ENCODE measurements at regions not wholly inside any gene's neighbourhood (a gene's known extent, or its start where the extent isn't known, plus 50 kb on each side); places are given as distances from the start of the nearest gene placed in this dataset.

DNA sequence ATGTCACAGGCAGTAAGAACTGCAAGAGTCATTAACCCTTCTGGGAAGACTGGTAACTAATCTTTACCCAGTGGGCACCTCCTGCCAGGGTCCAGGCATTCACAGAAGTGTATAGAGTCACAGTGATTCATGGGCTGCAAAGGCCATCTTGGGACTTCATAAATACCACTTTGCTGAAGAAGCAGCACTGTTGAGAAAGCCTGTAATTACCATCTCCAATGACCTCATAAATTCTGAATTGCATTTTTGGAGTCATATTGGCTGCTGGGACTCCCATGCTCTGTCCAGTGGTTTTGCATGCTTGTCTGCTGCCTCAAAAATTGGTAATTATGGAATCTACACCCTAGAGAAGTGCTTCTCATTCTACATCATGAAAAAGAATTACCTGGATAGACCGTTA, 837.2 kb downstream of the NTRK3 start:
- no peak for TF ChIP-seq KLF7 (tag by site-specific recombination; IDR thresholded peaks at IDR 0.05; ENCODE audit: borderline replicate concordance)
- TF ChIP-seq, protein P1, sequence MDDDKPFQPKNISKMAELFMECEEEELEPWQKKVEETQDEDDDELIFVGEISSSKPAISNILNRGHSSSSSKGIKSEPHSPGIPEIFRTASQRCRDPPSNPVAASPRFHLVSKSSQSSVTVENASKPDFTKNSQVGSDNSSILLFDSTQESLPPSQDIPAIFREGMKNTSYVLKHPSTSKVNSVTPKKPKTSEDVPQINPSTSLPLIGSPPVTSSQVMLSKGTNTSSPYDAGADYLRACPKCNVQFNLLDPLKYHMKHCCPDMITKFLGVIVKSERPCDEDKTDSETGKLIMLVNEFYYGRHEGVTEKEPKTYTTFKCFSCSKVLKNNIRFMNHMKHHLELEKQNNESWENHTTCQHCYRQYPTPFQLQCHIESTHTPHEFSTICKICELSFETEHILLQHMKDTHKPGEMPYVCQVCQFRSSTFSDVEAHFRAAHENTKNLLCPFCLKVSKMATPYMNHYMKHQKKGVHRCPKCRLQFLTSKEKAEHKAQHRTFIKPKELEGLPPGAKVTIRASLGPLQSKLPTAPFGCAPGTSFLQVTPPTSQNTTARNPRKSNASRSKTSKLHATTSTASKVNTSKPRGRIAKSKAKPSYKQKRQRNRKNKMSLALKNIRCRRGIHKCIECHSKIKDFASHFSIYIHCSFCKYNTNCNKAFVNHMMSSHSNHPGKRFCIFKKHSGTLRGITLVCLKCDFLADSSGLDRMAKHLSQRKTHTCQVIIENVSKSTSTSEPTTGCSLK (tag by site-specific recombination; IDR thresholded peaks at IDR 0.05): no peak
- H3K4me3 ChIP-seq (ENCODE audit: low read depth, low read length): no peak overlapping the region
- no peak overlapping the region for H3K27ac ChIP-seq (ENCODE audit: extremely low read depth, low read depth, low read length)
- H3K36me3 ChIP-seq (ENCODE audit: control insufficient read depth in 2 of 2, insufficient read depth in 1 of 2, low read length in 2 of 2): no peaks in the 10 kb centered on the region
- POLR2A ChIA-PET: no interaction called here
- CTCF ChIA-PET: no interaction called here
- no peaks in the 10 kb centered on the region for H3K9me3 ChIP-seq (ENCODE audit: control insufficient read depth, insufficient read depth, low read depth, low read length)
- no peaks in the 10 kb centered on the region for H3K4me1 ChIP-seq (ENCODE audit: control insufficient read depth, insufficient read depth, low read length)

DNA sequence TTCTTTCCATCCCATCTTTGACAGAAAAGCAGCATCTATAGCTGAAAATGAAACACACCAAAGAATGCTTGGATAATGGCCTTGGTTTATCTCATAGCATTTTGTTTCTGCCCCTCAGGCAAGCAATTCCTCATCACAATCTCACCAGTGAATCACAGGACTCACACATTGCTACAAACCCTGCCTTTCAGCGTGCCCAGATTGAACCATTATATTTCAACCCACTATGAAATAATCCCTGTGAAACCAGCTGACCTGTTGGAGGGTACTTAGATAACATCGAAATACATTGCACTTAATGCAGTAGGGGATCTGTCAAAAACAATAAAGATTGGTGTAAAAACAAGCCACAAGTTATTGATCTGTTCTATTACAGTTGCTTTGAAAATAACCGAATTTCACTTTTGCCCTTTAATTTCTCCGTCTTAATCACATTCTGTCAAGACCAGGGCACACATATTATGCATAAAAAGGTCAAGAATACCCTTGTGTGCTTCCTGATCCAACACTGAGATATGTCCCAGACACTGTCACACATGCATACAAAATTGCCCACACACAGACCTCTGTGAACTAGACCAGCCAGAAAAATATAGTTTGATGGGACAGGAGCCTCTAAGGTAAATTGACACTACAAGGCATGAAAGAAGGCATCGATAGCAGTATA, 839.8 kb downstream of the NTRK3 start:
- TF ChIP-seq ZNF211 (tag by site-specific recombination; IDR thresholded peaks at IDR 0.05; ENCODE audit: low read depth) (no peak), ZNF830 (tag by site-specific recombination; IDR thresholded peaks at IDR 0.05; ENCODE audit: low read depth) (no peak), GLI4 (tag by site-specific recombination; IDR thresholded peaks at IDR 0.05) (no peak), ZNF658 (tag by site-specific recombination; IDR thresholded peaks at IDR 0.05) (no peak), ZNF510 (tag by site-specific recombination; IDR thresholded peaks at IDR 0.05; ENCODE audit: insufficient replicate concordance) (no peak), ZNF24 (tag by site-specific recombination; IDR thresholded peaks at IDR 0.05) (no peak), ZFP41 (tag by site-specific recombination; IDR thresholded peaks at IDR 0.05; ENCODE audit: borderline replicate concordance) (no peak), RBAK (tag by site-specific recombination; IDR thresholded peaks at IDR 0.05) (no peak), ZBTB20 (tag by site-specific recombination; IDR thresholded peaks at IDR 0.05) (no peak), SP3 (tag by site-specific recombination; IDR thresholded peaks at IDR 0.05) (no peak), ZNF837 (tag by site-specific recombination; IDR thresholded peaks at IDR 0.05) (no peak), ZNF624 (tag by site-specific recombination; IDR thresholded peaks at IDR 0.05) (no peak), ZNF404 (tag by site-specific recombination; IDR thresholded peaks at IDR 0.05) (no peak)
- TF ChIP-seq, protein P2, sequence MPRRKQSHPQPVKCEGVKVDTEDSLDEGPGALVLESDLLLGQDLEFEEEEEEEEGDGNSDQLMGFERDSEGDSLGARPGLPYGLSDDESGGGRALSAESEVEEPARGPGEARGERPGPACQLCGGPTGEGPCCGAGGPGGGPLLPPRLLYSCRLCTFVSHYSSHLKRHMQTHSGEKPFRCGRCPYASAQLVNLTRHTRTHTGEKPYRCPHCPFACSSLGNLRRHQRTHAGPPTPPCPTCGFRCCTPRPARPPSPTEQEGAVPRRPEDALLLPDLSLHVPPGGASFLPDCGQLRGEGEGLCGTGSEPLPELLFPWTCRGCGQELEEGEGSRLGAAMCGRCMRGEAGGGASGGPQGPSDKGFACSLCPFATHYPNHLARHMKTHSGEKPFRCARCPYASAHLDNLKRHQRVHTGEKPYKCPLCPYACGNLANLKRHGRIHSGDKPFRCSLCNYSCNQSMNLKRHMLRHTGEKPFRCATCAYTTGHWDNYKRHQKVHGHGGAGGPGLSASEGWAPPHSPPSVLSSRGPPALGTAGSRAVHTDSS (tag by site-specific recombination; IDR thresholded peaks at IDR 0.05): no peak
- POLR2A ChIA-PET: no interaction called here
- Histone ChIP-seq H3K27ac (ENCODE audit: extremely low read depth, low read depth, low read length) (no peak overlapping the region), H3K9me3 (ENCODE audit: control insufficient read depth, insufficient read depth, low read depth, low read length) (no peaks in the 10 kb centered on the region), H3K4me1 (ENCODE audit: control insufficient read depth, insufficient read depth, low read length) (no peaks in the 10 kb centered on the region), H3K4me3 (ENCODE audit: low read depth, low read length) (no peak overlapping the region), H3K36me3 (ENCODE audit: control insufficient read depth in 2 of 2, insufficient read depth in 1 of 2, low read length in 2 of 2) (no peaks in the 10 kb centered on the region)
- CTCF ChIA-PET: no interaction called here

DNA sequence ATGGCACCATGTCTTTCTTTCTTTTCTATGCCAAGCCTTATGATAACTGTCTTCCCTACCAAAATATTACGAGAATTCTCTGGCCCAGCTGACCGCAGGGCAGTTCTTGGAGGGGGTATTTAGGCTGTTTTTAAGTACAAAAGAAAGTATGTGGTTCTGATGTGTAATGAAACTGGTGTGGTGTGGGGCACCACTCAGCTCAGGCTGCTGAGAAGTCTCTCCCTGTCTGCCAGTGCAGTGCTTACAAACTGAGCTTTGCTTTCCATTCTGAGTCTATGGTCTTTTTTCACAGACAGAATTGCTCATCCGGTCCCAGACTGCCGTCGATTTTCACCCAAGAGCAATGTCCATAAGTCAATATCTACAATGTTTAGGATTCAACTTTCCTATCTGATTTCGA, 847.6 kb downstream of the NTRK3 start:
- no peak overlapping the region for H3K27ac ChIP-seq (ENCODE audit: extremely low read depth, low read depth, low read length)
- no peak overlapping the region for H3K4me3 ChIP-seq (ENCODE audit: low read depth, low read length)
- H3K9me3 ChIP-seq (ENCODE audit: control insufficient read depth, insufficient read depth, low read depth, low read length): no peaks in the 10 kb centered on the region
- no peaks in the 10 kb centered on the region for H3K4me1 ChIP-seq (ENCODE audit: control insufficient read depth, insufficient read depth, low read length)
- H3K36me3 ChIP-seq (ENCODE audit: control insufficient read depth in 2 of 2, insufficient read depth in 1 of 2, low read length in 2 of 2): no peaks in the 10 kb centered on the region
- ChIA-PET POLR2A (no interaction called here), CTCF (no interaction called here)
- TF ChIP-seq ZNF423 (tag by site-specific recombination; IDR thresholded peaks at IDR 0.05) (no peak), KLF1 (tag by site-specific recombination; IDR thresholded peaks at IDR 0.05) (no peak), ZNF561 (tag by site-specific recombination; IDR thresholded peaks at IDR 0.05; ENCODE audit: borderline replicate concordance) (no peak), ZBTB21 (tag by site-specific recombination; IDR thresholded peaks at IDR 0.05) (no peak), YY2 (tag by site-specific recombination; IDR thresholded peaks at IDR 0.05) (no peak), ZNF707 (tag by site-specific recombination; IDR thresholded peaks at IDR 0.05) (no peak), ZNF221 (tag by site-specific recombination; IDR thresholded peaks at IDR 0.05; ENCODE audit: borderline replicate concordance) (no peak), ZNF10 (tag by site-specific recombination; IDR thresholded peaks at IDR 0.05) (no peak)
- TF ChIP-seq, protein P3, sequence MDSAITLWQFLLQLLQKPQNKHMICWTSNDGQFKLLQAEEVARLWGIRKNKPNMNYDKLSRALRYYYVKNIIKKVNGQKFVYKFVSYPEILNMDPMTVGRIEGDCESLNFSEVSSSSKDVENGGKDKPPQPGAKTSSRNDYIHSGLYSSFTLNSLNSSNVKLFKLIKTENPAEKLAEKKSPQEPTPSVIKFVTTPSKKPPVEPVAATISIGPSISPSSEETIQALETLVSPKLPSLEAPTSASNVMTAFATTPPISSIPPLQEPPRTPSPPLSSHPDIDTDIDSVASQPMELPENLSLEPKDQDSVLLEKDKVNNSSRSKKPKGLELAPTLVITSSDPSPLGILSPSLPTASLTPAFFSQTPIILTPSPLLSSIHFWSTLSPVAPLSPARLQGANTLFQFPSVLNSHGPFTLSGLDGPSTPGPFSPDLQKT (IDR thresholded peaks at IDR 0.05; ENCODE audit: borderline replicate concordance, low read depth, low read length): no peak
- TF ChIP-seq, protein P4, sequence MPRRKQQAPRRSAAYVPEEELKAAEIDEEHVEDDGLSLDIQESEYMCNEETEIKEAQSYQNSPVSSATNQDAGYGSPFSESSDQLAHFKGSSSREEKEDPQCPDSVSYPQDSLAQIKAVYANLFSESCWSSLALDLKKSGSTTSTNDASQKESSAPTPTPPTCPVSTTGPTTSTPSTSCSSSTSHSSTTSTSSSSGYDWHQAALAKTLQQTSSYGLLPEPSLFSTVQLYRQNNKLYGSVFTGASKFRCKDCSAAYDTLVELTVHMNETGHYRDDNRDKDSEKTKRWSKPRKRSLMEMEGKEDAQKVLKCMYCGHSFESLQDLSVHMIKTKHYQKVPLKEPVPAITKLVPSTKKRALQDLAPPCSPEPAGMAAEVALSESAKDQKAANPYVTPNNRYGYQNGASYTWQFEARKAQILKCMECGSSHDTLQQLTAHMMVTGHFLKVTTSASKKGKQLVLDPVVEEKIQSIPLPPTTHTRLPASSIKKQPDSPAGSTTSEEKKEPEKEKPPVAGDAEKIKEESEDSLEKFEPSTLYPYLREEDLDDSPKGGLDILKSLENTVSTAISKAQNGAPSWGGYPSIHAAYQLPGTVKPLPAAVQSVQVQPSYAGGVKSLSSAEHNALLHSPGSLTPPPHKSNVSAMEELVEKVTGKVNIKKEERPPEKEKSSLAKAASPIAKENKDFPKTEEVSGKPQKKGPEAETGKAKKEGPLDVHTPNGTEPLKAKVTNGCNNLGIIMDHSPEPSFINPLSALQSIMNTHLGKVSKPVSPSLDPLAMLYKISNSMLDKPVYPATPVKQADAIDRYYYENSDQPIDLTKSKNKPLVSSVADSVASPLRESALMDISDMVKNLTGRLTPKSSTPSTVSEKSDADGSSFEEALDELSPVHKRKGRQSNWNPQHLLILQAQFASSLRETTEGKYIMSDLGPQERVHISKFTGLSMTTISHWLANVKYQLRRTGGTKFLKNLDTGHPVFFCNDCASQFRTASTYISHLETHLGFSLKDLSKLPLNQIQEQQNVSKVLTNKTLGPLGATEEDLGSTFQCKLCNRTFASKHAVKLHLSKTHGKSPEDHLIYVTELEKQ (tag by site-specific recombination; IDR thresholded peaks at IDR 0.05; ENCODE audit: borderline replicate concordance): no peak
